ENCODE measurements at regions not wholly inside any gene's neighbourhood (a gene's known extent, or its start where the extent isn't known, plus 50 kb on each side); places are given as distances from the start of the nearest gene placed in this dataset.

- TF ChIP-seq CTCF (IDR thresholded peaks at IDR 0.05) (no peak), POLR2AphosphoS5 (IDR thresholded peaks at IDR 0.05) (no peak), POLR2A (IDR thresholded peaks at IDR 0.05) (no peak)
These were observed 52.9 kb upstream of the DIO3 start for GRCh38 chr14:101508196-101508947.

Measured in suprapubic skin (tissue), 4 donors.